Lower leg skin (tissue), 3 donors: ENCODE measurements at regions not wholly inside any gene's neighbourhood (a gene's known extent, or its start where the extent isn't known, plus 50 kb on each side); places are given as distances from the start of the nearest gene placed in this dataset.

ENCODE experiments used
- POLR2A ChIP-seq, 2 donors: fragments of 450-650 bp; IDR thresholded peaks; one replicate each; pipeline ENCODE4 v1.6.1; 2016 to 2017; ENCODE audit warnings: antibody characterized with exemption in 2 of 2, mild to moderate bottlenecking in 1 of 2, moderate library complexity in 1 of 2
- TF ChIP-seq, protein P1 (sequence below), 3 donors: fragments of 450-650 bp; IDR thresholded peaks; one replicate each; pipeline ENCODE4 v1.5.1; 2016; ENCODE audit warnings: antibody characterized with exemption in 3 of 3, mild to moderate bottlenecking in 3 of 3, moderate library complexity in 2 of 3

DNA sequence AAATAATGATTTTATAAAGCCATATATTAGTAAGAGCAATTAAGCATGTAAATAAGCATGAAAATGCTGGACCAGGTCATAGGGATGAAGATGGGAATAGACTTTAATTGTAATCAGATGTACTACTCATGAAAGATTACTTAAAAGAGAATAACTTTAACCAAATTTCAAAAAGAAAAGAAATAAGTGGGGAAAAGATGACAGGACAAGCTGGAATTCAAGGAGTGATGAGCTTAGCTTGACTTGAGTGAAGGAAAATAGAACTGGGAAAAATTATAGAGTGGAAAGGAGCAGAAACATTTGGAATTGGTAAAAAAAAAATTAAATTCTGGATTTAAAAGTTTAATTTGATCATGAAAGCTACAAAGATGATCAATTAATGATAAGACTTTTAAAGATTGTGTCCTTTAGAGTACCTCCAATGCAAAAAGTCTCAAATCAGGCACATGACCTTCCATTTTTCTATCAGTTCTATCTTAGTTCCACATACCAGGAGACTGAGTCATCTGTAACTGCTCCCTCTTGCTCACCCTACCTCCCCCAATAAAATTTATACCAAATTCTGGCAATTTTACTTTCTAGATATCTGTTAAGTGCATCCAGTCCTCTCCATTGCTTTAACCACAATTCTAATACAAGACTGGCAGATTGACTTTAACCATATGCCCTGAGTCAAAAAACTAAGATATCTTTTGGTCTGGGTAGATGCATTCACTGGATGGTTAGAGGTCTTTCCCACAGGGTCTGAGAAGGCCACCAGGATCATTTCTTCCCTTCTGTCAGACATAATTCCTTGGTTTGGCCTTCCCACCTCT is 56.4 kb upstream of the SLIT2 start:
- TF ChIP-seq, protein P1, sequence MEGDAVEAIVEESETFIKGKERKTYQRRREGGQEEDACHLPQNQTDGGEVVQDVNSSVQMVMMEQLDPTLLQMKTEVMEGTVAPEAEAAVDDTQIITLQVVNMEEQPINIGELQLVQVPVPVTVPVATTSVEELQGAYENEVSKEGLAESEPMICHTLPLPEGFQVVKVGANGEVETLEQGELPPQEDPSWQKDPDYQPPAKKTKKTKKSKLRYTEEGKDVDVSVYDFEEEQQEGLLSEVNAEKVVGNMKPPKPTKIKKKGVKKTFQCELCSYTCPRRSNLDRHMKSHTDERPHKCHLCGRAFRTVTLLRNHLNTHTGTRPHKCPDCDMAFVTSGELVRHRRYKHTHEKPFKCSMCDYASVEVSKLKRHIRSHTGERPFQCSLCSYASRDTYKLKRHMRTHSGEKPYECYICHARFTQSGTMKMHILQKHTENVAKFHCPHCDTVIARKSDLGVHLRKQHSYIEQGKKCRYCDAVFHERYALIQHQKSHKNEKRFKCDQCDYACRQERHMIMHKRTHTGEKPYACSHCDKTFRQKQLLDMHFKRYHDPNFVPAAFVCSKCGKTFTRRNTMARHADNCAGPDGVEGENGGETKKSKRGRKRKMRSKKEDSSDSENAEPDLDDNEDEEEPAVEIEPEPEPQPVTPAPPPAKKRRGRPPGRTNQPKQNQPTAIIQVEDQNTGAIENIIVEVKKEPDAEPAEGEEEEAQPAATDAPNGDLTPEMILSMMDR (IDR thresholded peaks at IDR 0.05), result no peak
- TF ChIP-seq POLR2A (IDR thresholded peaks at IDR 0.05), result no peak
